WTC11 (cell line): ENCODE measurements at regions not wholly inside any gene's neighbourhood (a gene's known extent, or its start where the extent isn't known, plus 50 kb on each side); places are given as distances from the start of the nearest gene placed in this dataset.

Source experiments
- ATAC-seq: fragments of 200-7000 bp; cut with Tn5 transposase; 2 replicates; pipeline ENCODE4 v1.10.0; 2021; ENCODE audit warnings: mild to moderate bottlenecking, moderate library complexity
- CTCF ChIA-PET: fragments of 300-600 bp; sonication (Branson Sonifier 250); formaldehyde crosslinking; loops from one replicate; lab custom pipeline; 2021; ENCODE audit warnings: antibody characterized with exemption; lab: Charles Lee
- POLR2A ChIA-PET: fragments of 350-600 bp; sonication (Branson Sonifier 250); formaldehyde crosslinking; loops from one replicate; lab custom pipeline; 2021; ENCODE audit warnings: antibody characterized with exemption; lab: Charles Lee
- DNase-seq: peaks from one replicate; pipeline ENCODE4 v3.0.0; 2021; ENCODE audit warnings: low spot score
- H3K27ac Mint-ChIP-seq: 2 replicates; pipeline ENCODE4 v1.8.0; 2021; ENCODE audit warnings: mixed read lengths
- H3K27me3 Mint-ChIP-seq: 2 replicates; pipeline ENCODE4 v1.8.0; 2021; ENCODE audit warnings: low read depth, mild to moderate bottlenecking, moderate library complexity, mixed read lengths
- H3K36me3 Mint-ChIP-seq: 2 replicates; pipeline ENCODE4 v1.8.0; 2021; ENCODE audit warnings: mixed read lengths
- H3K4me1 Mint-ChIP-seq: 2 replicates; pipeline ENCODE4 v1.8.0; 2022; ENCODE audit warnings: mixed read lengths
- H3K4me3 Mint-ChIP-seq: 2 replicates; pipeline ENCODE4 v1.8.0; 2021; ENCODE audit warnings: mild to moderate bottlenecking, moderate library complexity, mixed read lengths
- H3K9me3 Mint-ChIP-seq: 2 replicates; pipeline ENCODE4 v1.8.0; 2021; ENCODE audit warnings: mixed read lengths
- EMX1 ChIP-seq: fragments of 250-450 bp; sonication (Bioruptor Pico); IDR thresholded peaks from 2 replicates; pipeline ENCODE4 v1.8.0; 2021; ENCODE audit warnings: mild to moderate bottlenecking
- NFYB ChIP-seq: sonication (generic); formaldehyde crosslinking; conservative IDR thresholded peaks from 2 replicates; pipeline ENCODE4 v1.8.0; 2022; ENCODE audit warnings: low read depth, missing genetic modification reagents
- ZBTB21 ChIP-seq: sonication (generic); formaldehyde crosslinking; IDR thresholded peaks from 2 replicates; pipeline ENCODE4 v1.8.1; 2023; ENCODE audit warnings: mild to moderate bottlenecking, missing genetic modification reagents, borderline replicate concordance
- ZNF121 ChIP-seq: sonication (generic); formaldehyde crosslinking; IDR thresholded peaks from 2 replicates; pipeline ENCODE4 v1.8.0; 2023; ENCODE audit warnings: missing genetic modification reagents
- ZNF138 ChIP-seq: sonication (generic); formaldehyde crosslinking; conservative IDR thresholded peaks from 2 replicates; pipeline ENCODE4 v1.8.1; 2022; ENCODE audit warnings: mild to moderate bottlenecking, moderate library complexity, missing genetic modification reagents
- ZNF396 ChIP-seq: fragments of 250-450 bp; sonication (Bioruptor Pico); IDR thresholded peaks from 2 replicates; pipeline ENCODE4 v1.8.0; 2021; ENCODE audit warnings: mild to moderate bottlenecking, moderate library complexity, borderline replicate concordance
- TF ChIP-seq, protein P1 (sequence below): fragments of 250-450 bp; sonication (Bioruptor Pico); IDR thresholded peaks from 2 replicates; pipeline ENCODE4 v1.9.0; 2021; ENCODE audit warnings: mild to moderate bottlenecking, borderline replicate concordance
- TF ChIP-seq, protein P2 (sequence below): sonication (generic); formaldehyde crosslinking; IDR thresholded peaks from 2 replicates; pipeline ENCODE4 v1.8.0; 2023; ENCODE audit warnings: missing genetic modification reagents, mild to moderate bottlenecking, borderline replicate concordance
- TF ChIP-seq, protein P3 (sequence below): sonication (generic); formaldehyde crosslinking; IDR thresholded peaks from 2 replicates; pipeline ENCODE4 v1.8.1; 2022; ENCODE audit warnings: low read depth, missing genetic modification reagents, borderline replicate concordance
- TF ChIP-seq, protein P4 (sequence below): sonication (generic); formaldehyde crosslinking; IDR thresholded peaks from 2 replicates; pipeline ENCODE4 v1.8.0; 2022; ENCODE audit warnings: mild to moderate bottlenecking, missing genetic modification reagents
- TF ChIP-seq, protein P5 (sequence below): sonication (generic); formaldehyde crosslinking; IDR thresholded peaks from 2 replicates; pipeline ENCODE4 v1.8.1; 2023; ENCODE audit warnings: mild to moderate bottlenecking, missing genetic modification reagents, borderline replicate concordance
- TF ChIP-seq, protein P6 (sequence below): sonication (generic); formaldehyde crosslinking; IDR thresholded peaks from 2 replicates; pipeline ENCODE4 v1.8.0; 2022; ENCODE audit warnings: mild to moderate bottlenecking, missing genetic modification reagents
- TF ChIP-seq, protein P7 (sequence below): sonication (generic); formaldehyde crosslinking; IDR thresholded peaks from 2 replicates; pipeline ENCODE4 v1.8.1; 2022; ENCODE audit warnings: mild to moderate bottlenecking, moderate library complexity, missing genetic modification reagents
- TF ChIP-seq, protein P8 (sequence below): sonication (generic); formaldehyde crosslinking; conservative IDR thresholded peaks from 2 replicates; pipeline ENCODE4 v1.8.1; 2023; ENCODE audit warnings: mild to moderate bottlenecking, low read depth, missing genetic modification reagents, moderate library complexity

DNA sequence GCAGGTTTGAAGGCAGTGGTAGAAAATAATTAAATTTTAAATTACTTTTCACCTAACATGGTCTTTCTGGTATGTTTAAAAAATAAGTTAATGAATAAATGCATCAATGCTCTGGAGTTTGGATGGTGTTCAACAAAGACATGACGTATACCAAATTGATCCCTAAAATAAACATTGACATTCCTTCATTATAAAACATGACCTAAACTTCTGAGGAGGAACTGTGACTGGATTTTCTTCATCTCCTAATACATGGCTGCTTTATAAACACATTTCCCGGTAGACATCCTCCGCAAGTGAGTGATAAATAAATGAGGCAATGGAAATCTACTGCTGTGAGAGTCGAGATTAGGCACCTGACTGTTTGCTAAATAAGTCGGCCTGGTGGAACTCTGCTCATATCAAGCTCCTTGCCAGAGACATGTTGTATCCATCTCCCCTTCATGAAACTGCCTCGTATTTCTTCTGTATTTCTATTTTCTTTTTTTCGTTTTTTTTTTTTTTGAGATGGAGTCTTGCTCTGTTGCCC lies 362.3 kb downstream of the RNF144A start (continued):
- TF ChIP-seq, protein P1, sequence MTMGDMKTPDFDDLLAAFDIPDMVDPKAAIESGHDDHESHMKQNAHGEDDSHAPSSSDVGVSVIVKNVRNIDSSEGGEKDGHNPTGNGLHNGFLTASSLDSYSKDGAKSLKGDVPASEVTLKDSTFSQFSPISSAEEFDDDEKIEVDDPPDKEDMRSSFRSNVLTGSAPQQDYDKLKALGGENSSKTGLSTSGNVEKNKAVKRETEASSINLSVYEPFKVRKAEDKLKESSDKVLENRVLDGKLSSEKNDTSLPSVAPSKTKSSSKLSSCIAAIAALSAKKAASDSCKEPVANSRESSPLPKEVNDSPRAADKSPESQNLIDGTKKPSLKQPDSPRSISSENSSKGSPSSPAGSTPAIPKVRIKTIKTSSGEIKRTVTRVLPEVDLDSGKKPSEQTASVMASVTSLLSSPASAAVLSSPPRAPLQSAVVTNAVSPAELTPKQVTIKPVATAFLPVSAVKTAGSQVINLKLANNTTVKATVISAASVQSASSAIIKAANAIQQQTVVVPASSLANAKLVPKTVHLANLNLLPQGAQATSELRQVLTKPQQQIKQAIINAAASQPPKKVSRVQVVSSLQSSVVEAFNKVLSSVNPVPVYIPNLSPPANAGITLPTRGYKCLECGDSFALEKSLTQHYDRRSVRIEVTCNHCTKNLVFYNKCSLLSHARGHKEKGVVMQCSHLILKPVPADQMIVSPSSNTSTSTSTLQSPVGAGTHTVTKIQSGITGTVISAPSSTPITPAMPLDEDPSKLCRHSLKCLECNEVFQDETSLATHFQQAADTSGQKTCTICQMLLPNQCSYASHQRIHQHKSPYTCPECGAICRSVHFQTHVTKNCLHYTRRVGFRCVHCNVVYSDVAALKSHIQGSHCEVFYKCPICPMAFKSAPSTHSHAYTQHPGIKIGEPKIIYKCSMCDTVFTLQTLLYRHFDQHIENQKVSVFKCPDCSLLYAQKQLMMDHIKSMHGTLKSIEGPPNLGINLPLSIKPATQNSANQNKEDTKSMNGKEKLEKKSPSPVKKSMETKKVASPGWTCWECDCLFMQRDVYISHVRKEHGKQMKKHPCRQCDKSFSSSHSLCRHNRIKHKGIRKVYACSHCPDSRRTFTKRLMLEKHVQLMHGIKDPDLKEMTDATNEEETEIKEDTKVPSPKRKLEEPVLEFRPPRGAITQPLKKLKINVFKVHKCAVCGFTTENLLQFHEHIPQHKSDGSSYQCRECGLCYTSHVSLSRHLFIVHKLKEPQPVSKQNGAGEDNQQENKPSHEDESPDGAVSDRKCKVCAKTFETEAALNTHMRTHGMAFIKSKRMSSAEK: no peak
- TF ChIP-seq, protein P2, sequence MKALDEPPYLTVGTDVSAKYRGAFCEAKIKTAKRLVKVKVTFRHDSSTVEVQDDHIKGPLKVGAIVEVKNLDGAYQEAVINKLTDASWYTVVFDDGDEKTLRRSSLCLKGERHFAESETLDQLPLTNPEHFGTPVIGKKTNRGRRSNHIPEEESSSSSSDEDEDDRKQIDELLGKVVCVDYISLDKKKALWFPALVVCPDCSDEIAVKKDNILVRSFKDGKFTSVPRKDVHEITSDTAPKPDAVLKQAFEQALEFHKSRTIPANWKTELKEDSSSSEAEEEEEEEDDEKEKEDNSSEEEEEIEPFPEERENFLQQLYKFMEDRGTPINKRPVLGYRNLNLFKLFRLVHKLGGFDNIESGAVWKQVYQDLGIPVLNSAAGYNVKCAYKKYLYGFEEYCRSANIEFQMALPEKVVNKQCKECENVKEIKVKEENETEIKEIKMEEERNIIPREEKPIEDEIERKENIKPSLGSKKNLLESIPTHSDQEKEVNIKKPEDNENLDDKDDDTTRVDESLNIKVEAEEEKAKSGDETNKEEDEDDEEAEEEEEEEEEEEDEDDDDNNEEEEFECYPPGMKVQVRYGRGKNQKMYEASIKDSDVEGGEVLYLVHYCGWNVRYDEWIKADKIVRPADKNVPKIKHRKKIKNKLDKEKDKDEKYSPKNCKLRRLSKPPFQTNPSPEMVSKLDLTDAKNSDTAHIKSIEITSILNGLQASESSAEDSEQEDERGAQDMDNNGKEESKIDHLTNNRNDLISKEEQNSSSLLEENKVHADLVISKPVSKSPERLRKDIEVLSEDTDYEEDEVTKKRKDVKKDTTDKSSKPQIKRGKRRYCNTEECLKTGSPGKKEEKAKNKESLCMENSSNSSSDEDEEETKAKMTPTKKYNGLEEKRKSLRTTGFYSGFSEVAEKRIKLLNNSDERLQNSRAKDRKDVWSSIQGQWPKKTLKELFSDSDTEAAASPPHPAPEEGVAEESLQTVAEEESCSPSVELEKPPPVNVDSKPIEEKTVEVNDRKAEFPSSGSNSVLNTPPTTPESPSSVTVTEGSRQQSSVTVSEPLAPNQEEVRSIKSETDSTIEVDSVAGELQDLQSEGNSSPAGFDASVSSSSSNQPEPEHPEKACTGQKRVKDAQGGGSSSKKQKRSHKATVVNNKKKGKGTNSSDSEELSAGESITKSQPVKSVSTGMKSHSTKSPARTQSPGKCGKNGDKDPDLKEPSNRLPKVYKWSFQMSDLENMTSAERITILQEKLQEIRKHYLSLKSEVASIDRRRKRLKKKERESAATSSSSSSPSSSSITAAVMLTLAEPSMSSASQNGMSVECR (CRISPR knock-in tag): no peak
- no peak for TF ChIP-seq ZBTB21 (CRISPR knock-in tag)
- TF ChIP-seq, protein P3, sequence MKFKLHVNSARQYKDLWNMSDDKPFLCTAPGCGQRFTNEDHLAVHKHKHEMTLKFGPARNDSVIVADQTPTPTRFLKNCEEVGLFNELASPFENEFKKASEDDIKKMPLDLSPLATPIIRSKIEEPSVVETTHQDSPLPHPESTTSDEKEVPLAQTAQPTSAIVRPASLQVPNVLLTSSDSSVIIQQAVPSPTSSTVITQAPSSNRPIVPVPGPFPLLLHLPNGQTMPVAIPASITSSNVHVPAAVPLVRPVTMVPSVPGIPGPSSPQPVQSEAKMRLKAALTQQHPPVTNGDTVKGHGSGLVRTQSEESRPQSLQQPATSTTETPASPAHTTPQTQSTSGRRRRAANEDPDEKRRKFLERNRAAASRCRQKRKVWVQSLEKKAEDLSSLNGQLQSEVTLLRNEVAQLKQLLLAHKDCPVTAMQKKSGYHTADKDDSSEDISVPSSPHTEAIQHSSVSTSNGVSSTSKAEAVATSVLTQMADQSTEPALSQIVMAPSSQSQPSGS: no peak

DNA sequence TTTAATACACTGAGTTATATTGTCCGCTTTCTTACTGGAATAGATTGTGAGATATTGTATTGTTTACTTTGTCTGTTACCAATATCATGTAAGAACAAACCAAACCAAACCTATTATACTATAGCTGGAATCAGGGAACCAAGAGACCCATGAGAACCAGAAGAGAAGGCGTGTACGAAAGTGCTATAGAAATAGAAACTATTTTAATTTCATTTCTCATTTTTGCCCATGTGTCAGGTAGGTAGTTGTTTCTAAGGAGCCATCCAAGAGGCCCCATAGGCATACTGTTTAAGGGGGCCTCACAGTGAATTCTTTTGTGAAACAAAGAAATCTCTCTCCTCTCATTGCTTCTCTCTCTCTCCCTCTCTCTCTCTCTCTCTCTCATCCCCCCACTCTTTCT lies 363.6 kb downstream of the RNF144A start:
- DNase-seq: no peak
- Mint-ChIP-seq H3K4me3 (no peak overlapping the region), H3K4me1 (peaks cover 28% of the 10 kb centered on the region), H3K9me3 (no peaks in the 10 kb centered on the region), H3K36me3 (no peaks in the 10 kb centered on the region), H3K27me3 (no peaks in the 10 kb centered on the region), H3K27ac (no peak overlapping the region)
- ATAC-seq: no peak
- POLR2A ChIA-PET: no interaction called here
- CTCF ChIA-PET: no interaction called here
- TF ChIP-seq ZNF396 (CRISPR knock-in tag) (no peak), EMX1 (CRISPR knock-in tag) (no peak), NFYB (CRISPR knock-in tag) (no peak), ZNF121 (no peak), ZNF138 (CRISPR knock-in tag) (no peak)
- TF ChIP-seq, protein P4, sequence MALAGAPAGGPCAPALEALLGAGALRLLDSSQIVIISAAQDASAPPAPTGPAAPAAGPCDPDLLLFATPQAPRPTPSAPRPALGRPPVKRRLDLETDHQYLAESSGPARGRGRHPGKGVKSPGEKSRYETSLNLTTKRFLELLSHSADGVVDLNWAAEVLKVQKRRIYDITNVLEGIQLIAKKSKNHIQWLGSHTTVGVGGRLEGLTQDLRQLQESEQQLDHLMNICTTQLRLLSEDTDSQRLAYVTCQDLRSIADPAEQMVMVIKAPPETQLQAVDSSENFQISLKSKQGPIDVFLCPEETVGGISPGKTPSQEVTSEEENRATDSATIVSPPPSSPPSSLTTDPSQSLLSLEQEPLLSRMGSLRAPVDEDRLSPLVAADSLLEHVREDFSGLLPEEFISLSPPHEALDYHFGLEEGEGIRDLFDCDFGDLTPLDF: no peak
- TF ChIP-seq, protein P5, sequence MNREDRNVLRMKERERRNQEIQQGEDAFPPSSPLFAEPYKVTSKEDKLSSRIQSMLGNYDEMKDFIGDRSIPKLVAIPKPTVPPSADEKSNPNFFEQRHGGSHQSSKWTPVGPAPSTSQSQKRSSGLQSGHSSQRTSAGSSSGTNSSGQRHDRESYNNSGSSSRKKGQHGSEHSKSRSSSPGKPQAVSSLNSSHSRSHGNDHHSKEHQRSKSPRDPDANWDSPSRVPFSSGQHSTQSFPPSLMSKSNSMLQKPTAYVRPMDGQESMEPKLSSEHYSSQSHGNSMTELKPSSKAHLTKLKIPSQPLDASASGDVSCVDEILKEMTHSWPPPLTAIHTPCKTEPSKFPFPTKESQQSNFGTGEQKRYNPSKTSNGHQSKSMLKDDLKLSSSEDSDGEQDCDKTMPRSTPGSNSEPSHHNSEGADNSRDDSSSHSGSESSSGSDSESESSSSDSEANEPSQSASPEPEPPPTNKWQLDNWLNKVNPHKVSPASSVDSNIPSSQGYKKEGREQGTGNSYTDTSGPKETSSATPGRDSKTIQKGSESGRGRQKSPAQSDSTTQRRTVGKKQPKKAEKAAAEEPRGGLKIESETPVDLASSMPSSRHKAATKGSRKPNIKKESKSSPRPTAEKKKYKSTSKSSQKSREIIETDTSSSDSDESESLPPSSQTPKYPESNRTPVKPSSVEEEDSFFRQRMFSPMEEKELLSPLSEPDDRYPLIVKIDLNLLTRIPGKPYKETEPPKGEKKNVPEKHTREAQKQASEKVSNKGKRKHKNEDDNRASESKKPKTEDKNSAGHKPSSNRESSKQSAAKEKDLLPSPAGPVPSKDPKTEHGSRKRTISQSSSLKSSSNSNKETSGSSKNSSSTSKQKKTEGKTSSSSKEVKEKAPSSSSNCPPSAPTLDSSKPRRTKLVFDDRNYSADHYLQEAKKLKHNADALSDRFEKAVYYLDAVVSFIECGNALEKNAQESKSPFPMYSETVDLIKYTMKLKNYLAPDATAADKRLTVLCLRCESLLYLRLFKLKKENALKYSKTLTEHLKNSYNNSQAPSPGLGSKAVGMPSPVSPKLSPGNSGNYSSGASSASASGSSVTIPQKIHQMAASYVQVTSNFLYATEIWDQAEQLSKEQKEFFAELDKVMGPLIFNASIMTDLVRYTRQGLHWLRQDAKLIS: no peak
- TF ChIP-seq, protein P6, sequence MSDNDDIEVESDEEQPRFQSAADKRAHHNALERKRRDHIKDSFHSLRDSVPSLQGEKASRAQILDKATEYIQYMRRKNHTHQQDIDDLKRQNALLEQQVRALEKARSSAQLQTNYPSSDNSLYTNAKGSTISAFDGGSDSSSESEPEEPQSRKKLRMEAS (CRISPR knock-in tag): no peak
- TF ChIP-seq, protein P7, sequence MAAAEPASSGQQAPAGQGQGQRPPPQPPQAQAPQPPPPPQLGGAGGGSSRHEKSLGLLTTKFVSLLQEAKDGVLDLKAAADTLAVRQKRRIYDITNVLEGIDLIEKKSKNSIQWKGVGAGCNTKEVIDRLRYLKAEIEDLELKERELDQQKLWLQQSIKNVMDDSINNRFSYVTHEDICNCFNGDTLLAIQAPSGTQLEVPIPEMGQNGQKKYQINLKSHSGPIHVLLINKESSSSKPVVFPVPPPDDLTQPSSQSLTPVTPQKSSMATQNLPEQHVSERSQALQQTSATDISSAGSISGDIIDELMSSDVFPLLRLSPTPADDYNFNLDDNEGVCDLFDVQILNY: no peak
- TF ChIP-seq, protein P8, sequence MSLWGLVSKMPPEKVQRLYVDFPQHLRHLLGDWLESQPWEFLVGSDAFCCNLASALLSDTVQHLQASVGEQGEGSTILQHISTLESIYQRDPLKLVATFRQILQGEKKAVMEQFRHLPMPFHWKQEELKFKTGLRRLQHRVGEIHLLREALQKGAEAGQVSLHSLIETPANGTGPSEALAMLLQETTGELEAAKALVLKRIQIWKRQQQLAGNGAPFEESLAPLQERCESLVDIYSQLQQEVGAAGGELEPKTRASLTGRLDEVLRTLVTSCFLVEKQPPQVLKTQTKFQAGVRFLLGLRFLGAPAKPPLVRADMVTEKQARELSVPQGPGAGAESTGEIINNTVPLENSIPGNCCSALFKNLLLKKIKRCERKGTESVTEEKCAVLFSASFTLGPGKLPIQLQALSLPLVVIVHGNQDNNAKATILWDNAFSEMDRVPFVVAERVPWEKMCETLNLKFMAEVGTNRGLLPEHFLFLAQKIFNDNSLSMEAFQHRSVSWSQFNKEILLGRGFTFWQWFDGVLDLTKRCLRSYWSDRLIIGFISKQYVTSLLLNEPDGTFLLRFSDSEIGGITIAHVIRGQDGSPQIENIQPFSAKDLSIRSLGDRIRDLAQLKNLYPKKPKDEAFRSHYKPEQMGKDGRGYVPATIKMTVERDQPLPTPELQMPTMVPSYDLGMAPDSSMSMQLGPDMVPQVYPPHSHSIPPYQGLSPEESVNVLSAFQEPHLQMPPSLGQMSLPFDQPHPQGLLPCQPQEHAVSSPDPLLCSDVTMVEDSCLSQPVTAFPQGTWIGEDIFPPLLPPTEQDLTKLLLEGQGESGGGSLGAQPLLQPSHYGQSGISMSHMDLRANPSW (CRISPR knock-in tag): no peak
